ENCODE measurements at regions not wholly inside any gene's neighbourhood (a gene's known extent, or its start where the extent isn't known, plus 50 kb on each side); places are given as distances from the start of the nearest gene placed in this dataset.

DNA sequence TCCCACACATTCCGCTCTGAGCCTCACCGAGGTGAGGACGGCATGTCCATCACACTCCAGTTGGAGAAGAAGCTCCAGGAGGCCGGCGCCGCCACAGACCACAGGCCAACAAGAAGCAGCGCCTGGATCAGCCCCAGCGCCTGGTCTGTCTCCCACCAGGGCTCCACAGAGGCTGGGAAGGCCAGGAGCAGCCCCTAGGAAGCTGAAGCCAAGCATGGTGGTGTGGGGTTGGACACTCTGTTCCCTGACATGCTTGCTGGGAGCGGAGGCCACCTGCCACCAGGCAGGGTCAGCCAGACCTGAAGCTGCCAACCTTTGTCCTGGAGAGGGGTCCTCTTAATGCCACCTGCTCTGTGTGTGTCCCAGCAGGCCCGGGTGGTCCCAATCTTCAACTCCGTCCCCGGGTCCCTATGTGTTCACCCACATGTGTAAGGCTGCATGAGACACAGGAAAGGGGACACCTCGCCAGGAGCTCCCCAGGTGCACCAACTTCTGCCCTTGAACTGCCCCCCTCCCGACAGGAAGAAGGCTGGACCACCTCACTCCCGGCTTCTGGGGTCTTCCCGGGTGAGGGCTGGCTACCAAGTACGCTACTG, 140.1 kb upstream of the PPP1R26 start:
- H3K27me3 ChIP-seq (ENCODE audit: control insufficient read depth, extremely low read depth, insufficient read depth, low read length) = no peaks in the 10 kb centered on the region
- H3K9me1 ChIP-seq (ENCODE audit: control insufficient read depth, extremely low read depth, insufficient read depth, low read length) = no peaks in the 10 kb centered on the region
- no peak for DNase-seq (ENCODE audit: low read depth, low spot score)
- no peak overlapping the region for H2AFZ ChIP-seq (ENCODE audit: control insufficient read depth, low read length)
- no peaks in the 10 kb centered on the region for H3K36me3 ChIP-seq (ENCODE audit: control insufficient read depth in 2 of 2, extremely low read depth in 1 of 2, insufficient read depth in 2 of 2, low read length in 2 of 2)
- H3K9me3 ChIP-seq (ENCODE audit: control insufficient read depth, low read depth, low read length) = no peaks in the 10 kb centered on the region
- H3K9ac ChIP-seq (ENCODE audit: control insufficient read depth, extremely low read depth, insufficient read depth, low read length) = no peak overlapping the region
- no peaks in the 10 kb centered on the region for H3K4me1 ChIP-seq (ENCODE audit: control insufficient read depth, extremely low read depth, insufficient read depth, low read length)
- FAIRE-seq = no peak
- no peaks in the 10 kb centered on the region for H4K20me1 ChIP-seq (ENCODE audit: control insufficient read depth, extremely low read depth, insufficient read depth, low read length)
- no peak overlapping the region for H3K27ac ChIP-seq (ENCODE audit: control insufficient read depth, insufficient read depth, low read length)
- dilution Hi-C loops (cut with MboI; ENCODE audit: extremely low pct_ligation_motif_present, low sequenced_read_pairs) = no loop called here
- TF ChIP-seq, protein P1, sequence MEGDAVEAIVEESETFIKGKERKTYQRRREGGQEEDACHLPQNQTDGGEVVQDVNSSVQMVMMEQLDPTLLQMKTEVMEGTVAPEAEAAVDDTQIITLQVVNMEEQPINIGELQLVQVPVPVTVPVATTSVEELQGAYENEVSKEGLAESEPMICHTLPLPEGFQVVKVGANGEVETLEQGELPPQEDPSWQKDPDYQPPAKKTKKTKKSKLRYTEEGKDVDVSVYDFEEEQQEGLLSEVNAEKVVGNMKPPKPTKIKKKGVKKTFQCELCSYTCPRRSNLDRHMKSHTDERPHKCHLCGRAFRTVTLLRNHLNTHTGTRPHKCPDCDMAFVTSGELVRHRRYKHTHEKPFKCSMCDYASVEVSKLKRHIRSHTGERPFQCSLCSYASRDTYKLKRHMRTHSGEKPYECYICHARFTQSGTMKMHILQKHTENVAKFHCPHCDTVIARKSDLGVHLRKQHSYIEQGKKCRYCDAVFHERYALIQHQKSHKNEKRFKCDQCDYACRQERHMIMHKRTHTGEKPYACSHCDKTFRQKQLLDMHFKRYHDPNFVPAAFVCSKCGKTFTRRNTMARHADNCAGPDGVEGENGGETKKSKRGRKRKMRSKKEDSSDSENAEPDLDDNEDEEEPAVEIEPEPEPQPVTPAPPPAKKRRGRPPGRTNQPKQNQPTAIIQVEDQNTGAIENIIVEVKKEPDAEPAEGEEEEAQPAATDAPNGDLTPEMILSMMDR (optimal IDR thresholded peaks at IDR 0.05 in 1 of 3, IDR thresholded peaks at IDR 0.05 in 1 of 3, conservative IDR thresholded peaks at IDR 0.05 in 1 of 3; ENCODE audit: extremely low read depth in 1 of 3, insufficient read depth in 2 of 3, low read length in 3 of 3) = no peak
- TF ChIP-seq EZH2 (IDR thresholded peaks at IDR 0.05; ENCODE audit: low read length) = no peak
- H3K4me2 ChIP-seq (ENCODE audit: control insufficient read depth, extremely low read depth, insufficient read depth, low read depth, low read length) = no peak overlapping the region
- no peak overlapping the region for H3K4me3 ChIP-seq (ENCODE audit: control insufficient read depth in 2 of 3, extremely low read depth in 1 of 3, insufficient read depth in 2 of 3, low read depth in 1 of 3, low read length in 3 of 3)
- no peaks in the 10 kb centered on the region for H3K79me2 ChIP-seq (ENCODE audit: control insufficient read depth, insufficient read depth, low read length)

DNA sequence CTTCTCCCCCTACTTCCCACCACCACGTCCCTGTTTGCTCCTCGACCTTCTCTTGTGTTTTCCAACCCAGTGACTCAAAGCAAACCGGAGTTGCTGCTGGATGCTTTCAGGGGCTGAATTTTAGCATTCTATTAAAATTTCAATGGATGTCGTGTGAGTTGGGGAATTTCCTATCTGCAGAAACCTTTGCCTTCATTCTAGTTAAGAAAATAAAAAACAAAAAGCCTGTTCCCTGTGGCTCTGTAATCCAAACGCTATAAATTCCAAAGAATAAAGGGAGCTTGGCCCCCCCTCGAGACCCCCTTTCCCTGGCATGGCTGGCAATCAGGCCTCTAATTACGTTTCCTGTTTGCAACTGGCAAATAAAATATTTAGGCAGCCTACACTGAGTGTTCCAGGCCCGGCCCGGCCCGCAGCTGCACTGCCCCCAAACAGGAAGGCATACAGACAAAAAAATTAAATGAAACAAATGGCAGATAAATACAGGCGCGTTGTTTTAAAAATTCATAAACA, 139.4 kb upstream of the PPP1R26 start:
- FAIRE-seq = no peak
- no peak for DNase-seq (ENCODE audit: low read depth, low spot score)
- Histone ChIP-seq H3K4me2 (ENCODE audit: control insufficient read depth, extremely low read depth, insufficient read depth, low read depth, low read length) (no peak overlapping the region), H3K27ac (ENCODE audit: control insufficient read depth, insufficient read depth, low read length) (no peak overlapping the region), H3K36me3 (ENCODE audit: control insufficient read depth in 2 of 2, extremely low read depth in 1 of 2, insufficient read depth in 2 of 2, low read length in 2 of 2) (no peaks in the 10 kb centered on the region), H3K9me1 (ENCODE audit: control insufficient read depth, extremely low read depth, insufficient read depth, low read length) (no peaks in the 10 kb centered on the region), H3K9me3 (ENCODE audit: control insufficient read depth, low read depth, low read length) (no peaks in the 10 kb centered on the region), H3K4me1 (ENCODE audit: control insufficient read depth, extremely low read depth, insufficient read depth, low read length) (no peaks in the 10 kb centered on the region), H3K79me2 (ENCODE audit: control insufficient read depth, insufficient read depth, low read length) (no peaks in the 10 kb centered on the region), H4K20me1 (ENCODE audit: control insufficient read depth, extremely low read depth, insufficient read depth, low read length) (no peaks in the 10 kb centered on the region), H2AFZ (ENCODE audit: control insufficient read depth, low read length) (no peak overlapping the region), H3K27me3 (ENCODE audit: control insufficient read depth, extremely low read depth, insufficient read depth, low read length) (peaks cover under 1% of the 10 kb centered on the region), H3K9ac (ENCODE audit: control insufficient read depth, extremely low read depth, insufficient read depth, low read length) (no peak overlapping the region), H3K4me3 (ENCODE audit: control insufficient read depth in 2 of 3, extremely low read depth in 1 of 3, insufficient read depth in 2 of 3, low read depth in 1 of 3, low read length in 3 of 3) (no peak overlapping the region)
- TF ChIP-seq, protein P1 (optimal IDR thresholded peaks at IDR 0.05 in 1 of 3, IDR thresholded peaks at IDR 0.05 in 1 of 3, conservative IDR thresholded peaks at IDR 0.05 in 1 of 3; ENCODE audit: extremely low read depth in 1 of 3, insufficient read depth in 2 of 3, low read length in 3 of 3) = no peak
- TF ChIP-seq EZH2 (IDR thresholded peaks at IDR 0.05; ENCODE audit: low read length) = no peak
- dilution Hi-C loops (cut with MboI; ENCODE audit: extremely low pct_ligation_motif_present, low sequenced_read_pairs) = no loop called here

Measured in keratinocyte (primary cell).